Renal cortex interstitium (tissue), 11 donors: ENCODE measurements at regions not wholly inside any gene's neighbourhood (a gene's known extent, or its start where the extent isn't known, plus 50 kb on each side); places are given as distances from the start of the nearest gene placed in this dataset.
"Not testable (repeated sequence)": the region's sequence is repeated elsewhere in the genome, so short reads cannot be mapped to it uniquely, and the experiment has no call there.

Experiments used
- DNase-seq, 11 donors: peaks; one replicate each; pipeline ENCODE4 v3.0.0-alpha.2; 2013; ENCODE audit warnings: low read depth in 9 of 11, low spot score in 4 of 11; ENCODE audit errors: extremely low read depth in 1 of 11

DNA sequence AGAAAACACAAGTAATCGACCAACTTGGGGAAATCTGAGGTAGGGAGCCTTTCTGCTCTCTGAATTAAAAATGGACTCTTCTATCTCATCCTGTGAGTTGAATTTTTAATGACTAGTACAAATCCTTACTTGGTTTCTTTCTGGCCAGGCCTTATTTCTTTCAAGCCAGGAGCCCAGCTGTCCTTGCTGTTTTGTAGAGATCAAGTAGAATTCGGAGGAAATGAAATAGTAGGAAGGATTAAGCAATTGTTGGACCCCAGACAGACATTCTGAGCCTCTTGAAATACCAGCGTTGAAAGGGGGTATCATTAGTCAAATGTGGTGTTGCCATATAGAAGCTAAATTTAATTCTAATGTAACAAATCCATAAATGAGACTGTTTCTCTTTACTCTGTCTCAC, 53.7 kb upstream of the SMIM15 start:
- DNase-seq, result no peak

DNA sequence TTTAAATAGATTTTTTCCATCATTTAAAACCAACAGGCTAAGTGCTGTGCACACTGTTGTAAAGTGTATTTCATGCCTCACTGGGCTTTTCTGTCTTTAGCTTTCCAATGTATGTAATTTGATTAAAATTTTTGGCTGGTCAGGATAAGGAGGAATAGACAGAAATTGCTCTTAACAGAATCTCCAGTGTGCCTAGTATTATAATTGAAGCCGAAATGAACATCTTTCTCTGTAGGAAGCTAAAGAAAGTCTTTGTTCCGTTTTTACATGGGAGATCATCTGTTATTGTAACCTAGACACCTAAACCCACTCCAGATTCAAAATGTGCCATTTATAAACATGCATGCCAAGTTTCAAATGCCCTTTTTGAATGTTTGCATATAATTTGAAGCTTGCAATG, 54.5 kb upstream of the SMIM15 start:
- DNase-seq, result no peak

DNA sequence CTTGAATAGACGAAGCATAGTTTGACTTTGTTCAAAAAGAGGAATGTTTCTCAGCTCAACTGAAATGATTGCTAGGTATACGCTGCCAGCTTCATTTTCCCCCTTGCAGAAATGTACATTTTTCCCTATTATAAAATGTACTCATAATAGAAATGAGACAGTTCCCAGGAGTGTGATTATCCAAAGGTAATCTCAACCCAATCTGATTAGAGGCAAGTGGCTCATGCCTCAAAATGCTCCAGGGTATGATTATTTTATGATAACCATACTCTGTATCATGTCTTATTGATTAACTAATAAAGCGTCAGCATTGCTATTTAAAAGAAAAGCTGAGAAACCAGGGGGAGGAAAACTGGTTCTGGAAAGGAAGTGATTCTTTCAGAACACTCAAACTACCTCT, 54.9 kb upstream of the SMIM15 start:
- DNase-seq, result no peak

DNA sequence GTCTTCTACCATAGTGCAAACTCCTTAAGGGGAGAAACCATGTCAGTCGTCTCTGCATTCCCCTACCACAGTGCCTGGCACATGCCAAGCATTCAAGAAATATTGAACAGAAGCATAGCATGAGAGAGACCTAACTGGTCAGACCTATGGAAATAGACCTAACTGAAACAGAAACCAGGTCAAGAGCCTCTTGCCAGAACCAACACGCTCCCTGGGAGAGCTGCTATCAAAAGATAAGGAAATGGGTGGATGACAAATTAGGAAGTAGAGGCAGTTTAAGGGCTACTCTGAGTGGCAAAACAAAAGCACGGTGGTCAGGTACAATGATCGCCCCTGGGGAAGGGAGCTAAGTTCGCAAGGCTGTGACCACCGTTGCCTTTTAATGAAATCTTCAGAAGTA, 66.0 kb upstream of the SMIM15 start:
- DNase-seq, result no peak

DNA sequence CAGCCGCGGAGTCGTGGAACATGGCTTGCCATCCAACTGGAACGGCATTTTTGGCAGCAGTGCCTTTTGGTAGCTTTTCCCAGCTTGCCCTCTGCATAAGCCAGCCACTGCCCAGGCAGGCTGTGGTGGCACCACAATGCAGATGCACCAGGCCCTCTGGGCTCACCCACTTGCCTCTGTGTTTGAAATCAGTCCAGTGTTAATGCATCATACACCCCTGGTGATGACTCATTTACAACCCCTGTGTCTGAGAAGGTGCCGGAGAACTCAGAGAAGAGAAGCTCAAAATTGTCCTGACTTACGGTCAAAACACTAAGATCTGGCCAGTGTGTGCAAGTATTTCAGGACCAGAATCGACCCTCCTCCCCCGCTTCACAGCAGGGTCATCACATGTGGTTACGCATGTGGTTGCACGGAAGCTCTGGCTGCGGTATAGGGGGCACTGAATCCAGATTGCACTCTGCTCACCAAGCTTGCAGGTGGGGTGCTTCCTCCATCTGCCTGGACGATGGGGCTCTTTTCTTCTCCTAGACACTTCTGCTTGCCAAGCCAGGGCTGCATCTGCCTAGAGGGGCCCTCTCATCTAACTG, 66.5 kb upstream of the SMIM15 start:
- no peak for DNase-seq

DNA sequence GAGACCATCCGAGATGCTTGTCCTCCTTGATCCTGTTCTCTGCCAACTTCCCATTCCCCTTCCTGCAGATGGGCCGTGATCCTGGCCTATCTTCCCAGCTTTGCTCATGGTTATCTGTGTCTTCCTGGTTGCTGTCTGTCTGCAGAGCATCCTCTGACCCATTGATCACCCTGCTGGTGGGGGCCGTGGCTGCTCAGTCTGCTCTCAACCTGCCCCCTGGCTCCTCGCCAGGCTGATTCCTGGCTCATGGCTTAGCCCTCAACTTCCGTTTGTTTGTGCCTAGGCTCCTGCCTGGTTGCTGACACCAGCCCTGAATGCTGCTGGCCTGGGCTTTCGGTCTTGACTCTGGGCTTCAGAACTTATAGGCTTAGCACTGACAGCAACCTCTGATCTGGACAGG, 67.1 kb upstream of the SMIM15 start:
- DNase-seq, result peak in 3 of 11 donors; percentile 3 to 12 (median 6)

DNA sequence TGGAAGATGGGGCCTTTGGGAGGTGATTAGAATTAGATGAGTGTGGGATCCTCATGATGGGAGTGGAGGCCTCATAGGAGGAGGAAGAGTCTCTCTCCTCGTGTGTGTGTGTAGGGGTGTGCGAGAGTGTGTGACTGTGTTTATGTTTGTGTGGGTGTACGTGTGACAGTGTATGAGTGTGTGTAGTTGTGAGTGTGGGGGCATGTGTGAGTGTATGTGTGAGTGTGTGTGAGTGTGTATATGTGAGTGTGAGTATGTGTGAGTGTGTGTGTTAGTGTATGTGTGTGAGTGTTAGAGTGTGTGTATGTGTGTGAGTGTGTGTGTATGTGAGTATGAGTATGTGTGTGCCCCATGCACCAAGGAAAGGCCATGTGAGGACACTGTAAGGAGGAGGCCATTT, 68.2 kb upstream of the SMIM15 start:
- no peak for DNase-seq

DNA sequence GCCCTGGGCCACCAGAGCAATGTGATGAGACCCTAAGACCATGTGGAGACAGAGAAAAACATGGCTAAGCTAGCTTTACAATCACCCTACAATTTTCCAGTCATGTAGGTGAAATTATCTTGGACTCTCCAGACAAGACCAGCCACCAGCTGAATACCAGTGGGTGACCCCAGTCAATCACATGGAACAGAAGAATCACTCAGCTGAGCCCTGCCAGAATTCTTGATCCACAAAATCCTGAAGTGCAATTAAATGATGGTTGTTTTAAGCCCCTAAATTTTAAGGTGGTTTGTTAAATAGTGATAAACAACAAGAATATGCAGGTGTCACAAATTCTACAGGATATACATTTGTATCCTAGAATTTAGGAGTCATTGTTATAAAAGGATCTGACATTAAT, 69.5 kb upstream of the SMIM15 start:
- DNase-seq, result no peak

DNA sequence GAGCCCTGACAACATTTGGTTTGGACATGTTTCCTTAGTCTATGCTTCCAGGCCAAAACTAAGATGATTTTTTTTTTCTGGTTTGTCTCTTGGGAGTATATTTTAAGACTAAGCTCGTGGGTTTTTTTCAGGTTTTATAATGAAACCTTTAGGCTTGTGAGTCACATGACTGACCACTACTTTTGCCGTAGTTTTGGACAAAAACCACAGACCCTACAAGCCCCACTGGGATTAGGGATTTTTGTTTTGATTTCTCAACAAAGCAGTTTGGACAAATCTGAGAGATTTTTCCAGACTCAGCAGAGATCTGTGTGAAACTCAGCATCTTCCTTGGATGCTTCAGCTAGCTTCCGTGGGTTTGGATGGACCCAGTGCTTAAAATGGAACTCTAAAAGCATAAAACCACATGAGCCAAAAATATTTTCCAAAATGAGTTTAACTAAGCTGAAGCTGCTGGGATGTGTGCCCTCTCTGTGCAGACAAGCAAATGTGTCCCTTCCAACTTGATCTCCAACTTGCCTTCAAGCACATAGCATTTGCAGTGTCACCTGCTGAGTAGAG, 70.3 kb upstream of the SMIM15 start:
- DNase-seq, result no peak

DNA sequence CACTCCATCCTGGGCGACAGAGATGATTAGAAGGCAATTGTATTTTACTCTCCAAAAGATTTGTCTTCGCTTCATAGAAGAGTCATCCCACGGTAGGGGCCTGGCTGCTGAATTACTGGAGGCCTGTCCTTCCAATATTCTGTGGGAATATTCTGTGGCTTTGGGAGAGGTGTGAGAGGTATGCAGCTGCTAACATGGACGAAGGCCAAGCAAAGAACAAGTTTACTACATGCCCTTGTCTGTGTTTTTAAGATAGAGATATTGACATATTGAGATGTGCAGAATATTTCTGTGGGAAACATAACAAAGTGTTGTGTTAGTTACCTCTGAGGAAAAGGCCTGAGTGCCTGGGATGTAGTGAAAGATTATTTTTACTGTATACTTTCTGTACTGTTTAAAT, 71.8 kb upstream of the SMIM15 start:
- no peak for DNase-seq

DNA sequence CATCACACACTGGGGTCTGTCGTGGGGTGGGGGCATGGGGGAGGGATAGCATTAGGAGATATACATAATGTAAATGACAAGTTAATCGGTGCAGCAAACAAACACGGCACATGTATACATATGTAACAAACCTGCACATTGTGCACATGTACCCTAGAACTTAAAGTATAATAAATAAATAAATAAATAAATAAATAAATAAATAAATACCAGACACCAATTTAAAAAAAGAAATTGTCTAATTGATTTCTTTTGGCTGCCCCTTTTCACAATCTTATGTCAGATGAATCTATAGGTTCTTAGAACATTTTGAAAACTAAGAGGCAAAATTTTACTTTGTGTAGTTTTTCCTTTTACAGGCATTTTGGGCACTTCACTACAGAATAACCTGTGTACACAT, 74.4 kb upstream of the SMIM15 start:
- not testable (repeated sequence) for DNase-seq

DNA sequence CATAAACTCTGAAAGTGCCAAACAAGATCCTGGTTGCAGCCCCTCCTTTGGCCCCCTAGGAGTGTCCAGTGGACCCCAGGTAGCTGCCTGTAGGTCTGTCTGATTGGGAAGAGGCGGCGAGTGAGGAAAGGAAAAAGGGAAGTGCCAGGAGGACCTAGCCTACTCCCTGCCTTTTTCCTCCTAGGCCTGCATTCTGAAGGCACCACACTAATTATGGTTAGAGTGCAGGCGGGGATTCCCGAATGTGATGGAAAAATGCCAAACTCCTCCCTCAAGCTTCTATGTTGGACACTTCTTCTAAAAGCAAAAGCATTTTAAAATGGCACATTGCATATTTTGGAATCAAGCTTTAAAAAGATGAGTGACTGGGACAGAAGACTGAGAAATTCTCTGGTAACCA, 83.2 kb upstream of the SMIM15 start:
- no peak for DNase-seq

DNA sequence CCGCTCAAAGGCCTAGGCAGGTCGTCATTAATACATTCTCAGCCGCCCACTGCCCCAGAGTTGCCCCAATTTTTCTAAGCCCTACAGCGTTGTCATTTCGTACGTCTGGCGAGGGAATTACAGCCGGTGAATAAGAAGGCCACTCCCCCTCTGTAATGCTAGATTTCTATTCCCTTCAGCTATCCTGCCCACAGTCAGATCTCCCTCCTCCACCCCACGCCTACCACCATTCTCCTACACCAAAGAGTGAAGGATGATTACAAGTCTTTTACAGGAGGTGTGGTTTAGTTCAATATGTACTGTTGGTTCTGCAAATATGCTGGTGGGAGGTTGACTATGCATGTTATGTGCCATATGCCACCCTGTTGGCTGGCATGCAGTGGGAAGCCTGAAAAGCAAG, 83.7 kb upstream of the SMIM15 start:
- no peak for DNase-seq

DNA sequence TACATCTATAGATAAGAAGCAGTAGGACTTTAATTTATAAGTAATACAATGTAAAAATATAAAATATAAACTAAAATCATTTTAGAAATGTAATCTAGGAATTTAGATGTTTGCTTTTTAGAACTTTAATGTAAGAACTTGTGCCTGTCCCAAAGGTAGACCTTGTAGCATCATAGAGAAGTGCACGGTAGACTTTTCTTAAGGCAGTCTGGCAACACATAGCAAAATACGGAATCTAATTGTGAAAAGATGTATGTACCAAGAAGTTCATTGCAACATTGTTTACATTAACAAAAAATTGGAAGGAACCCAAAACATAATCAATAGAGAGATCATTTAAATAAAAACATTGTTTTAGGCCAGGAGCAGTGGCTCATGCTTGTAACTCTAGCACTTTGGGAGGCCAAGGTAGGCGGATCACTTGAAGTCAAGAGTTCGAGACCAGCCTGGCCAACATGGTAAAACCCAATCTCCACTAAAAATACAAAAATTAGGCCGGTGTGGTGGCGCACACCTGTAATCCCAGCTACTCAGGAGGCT, 84.6 kb upstream of the SMIM15 start:
- DNase-seq, result no peak

DNA sequence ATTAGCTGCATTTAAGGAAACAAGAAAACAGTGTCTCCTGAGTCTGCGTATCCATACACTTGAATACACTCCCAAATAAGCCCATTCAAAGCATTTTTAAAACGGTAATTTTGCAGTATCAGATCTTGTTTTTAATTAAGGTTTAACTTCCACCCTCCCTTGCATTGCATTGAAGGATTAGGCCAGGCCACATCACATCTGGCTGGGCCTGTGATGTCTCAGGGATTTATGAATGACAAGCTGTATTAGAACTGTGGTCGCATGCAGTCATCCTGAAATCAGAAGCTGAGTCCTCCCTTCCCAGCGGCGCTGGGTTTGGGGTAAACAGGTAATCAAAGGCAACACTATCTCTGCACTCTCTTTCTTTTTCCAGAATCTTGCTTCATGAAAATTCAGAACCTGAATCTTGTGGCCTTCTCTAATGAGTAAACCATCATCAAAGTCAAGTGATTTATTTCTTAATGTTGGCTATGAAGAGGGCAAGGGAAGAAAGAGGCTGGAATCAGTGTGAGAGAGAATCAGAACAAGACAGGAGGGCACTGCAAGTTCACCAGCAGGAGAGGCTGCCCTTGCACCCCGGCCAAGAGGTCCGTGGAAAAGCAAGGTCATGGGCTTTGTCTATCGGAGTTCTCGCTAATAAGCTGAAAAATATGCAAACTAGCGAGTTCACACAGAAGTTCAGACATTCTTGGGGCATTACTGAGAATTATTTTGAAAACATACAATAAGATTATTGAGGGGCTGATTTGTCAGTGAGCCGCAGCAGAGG, 80.0 kb upstream of the ZSWIM6 start:
- no peak for DNase-seq

DNA sequence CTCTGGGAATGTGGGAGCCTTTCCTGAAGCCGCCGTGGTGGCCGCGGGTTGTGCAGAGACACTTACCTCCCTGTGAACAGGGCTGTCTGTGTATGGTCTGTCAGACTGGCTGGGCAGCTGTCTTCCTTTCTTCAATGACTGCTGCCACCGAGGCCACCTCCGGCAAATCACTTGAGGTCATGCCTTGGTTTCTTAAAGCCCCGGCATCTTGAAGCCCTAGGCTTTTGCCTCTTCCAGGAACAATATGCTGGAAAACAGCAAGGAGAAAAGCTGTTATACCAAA, 79.5 kb upstream of the ZSWIM6 start:
- DNase-seq, result no peak

DNA sequence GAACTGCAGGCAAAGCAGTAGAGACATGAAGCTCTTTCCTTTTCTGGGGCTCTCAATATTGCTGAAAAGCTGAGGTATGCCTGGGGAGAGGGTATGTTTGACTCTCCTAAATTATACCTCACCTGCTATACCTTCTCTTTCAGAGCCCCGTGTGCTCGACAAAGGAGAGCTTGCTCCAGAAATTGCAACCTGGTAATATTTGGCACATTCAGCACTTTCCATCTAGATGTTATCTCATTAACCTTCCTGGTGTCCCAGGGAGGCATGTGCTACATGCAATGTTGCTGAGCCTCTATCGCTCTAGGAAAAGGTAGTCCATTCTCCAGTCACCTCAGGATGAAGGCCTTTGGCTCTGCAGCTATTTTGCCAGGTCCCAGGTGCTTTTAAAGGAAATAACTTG, 78.5 kb upstream of the ZSWIM6 start:
- DNase-seq, result no peak

DNA sequence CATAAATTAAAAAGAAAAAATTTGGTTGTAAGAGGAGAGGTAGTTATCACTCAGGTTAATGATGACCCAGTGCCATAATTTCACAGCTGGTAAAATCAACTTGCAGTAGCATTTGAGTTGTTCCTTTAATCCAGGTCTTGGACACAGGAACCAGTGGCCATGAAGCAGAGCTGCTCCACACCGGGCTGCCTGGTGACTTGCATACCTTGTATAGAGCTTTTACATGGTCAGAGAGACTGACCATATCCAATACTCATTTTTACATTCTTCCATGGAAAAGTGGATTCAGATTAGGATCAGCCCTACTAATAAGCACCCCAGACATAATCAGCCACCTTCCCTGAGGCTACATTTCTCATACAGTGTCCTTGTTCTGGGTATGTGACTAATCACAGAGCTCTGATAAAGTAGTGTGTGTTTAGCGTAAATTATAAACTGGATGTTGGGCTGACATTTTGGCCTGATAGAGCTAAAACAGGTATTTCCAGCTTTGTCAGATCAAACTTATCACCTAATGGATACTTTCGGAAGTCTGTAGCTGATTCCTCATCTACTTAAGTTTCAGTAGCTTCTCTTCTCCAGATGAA, 77.0 kb upstream of the ZSWIM6 start:
- no peak for DNase-seq

DNA sequence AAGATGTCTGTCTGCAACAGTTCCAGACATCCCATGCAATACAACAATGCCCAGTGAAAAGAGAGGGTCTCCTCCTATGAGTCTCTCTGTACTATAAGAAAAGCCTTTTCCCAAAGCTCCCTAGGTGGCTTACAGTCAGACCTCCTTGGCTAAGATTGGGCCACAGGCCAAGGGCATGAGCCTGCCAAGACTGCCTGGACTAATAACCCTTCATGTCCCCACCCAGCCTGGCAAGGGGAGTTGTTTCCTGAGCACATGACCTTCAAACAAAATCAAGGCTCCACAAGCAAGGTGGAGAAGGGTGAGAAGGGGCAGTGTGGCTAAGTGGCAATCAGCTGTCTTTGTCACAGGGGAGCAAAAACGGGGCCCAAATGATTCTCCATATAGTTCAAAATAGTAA, 75.6 kb upstream of the ZSWIM6 start:
- DNase-seq, result no peak

DNA sequence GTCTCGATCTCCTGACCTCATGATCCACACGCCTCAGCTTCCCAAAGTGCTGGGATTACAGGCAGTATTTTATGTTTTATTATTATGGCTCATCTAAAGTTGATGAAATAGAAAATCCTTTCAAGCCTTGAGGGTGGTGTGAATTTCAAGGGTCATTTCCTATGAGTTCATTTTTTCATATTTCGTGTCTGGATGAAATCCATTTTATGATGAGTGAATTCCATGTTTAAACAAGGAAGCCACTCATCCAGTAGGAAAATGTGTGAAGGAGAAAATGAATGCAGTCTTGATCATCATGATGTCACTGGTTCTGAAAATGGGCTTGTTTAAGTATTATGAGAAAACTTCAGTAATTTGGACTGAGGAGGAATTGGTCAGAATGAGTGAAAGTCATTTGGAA, 74.6 kb upstream of the ZSWIM6 start:
- DNase-seq, result no peak

DNA sequence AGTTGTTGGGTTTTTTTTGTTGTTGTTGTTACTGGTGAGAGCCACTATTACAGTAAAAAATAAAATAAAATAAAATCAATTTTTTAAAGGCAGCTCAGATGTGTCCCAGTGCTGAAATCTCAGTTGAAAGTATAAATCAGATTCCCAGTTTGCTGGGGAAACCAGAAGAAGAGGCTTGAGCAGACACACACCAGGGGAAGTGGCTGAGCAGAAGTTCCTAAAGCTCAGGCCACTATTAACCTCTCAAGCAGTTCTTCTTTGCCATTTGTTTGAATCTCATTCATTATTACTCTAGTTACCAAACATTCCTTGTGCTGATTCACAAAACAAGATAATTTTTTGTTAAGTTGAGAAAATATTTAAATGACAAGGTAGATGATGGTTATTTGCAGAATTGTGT, 70.9 kb upstream of the ZSWIM6 start:
- no peak for DNase-seq
